GM21447 (cell line): ENCODE measurements at regions not wholly inside any gene's neighbourhood (a gene's known extent, or its start where the extent isn't known, plus 50 kb on each side); places are given as distances from the start of the nearest gene placed in this dataset.
"Not testable (repeated sequence)": the region's sequence is repeated elsewhere in the genome, so short reads cannot be mapped to it uniquely, and the experiment has no call there.

Experiments used
- ATAC-seq: cut with Tn5 transposase; IDR thresholded peaks from one replicate; pipeline ENCODE4 v1.9.1; 2021; ENCODE audit not compliant: unreplicated experiment

GRCh38 chr4:86413426-86413825 is 53.6 kb upstream of the MAPK10 start:
- ATAC-seq, result not testable (repeated sequence)

DNA sequence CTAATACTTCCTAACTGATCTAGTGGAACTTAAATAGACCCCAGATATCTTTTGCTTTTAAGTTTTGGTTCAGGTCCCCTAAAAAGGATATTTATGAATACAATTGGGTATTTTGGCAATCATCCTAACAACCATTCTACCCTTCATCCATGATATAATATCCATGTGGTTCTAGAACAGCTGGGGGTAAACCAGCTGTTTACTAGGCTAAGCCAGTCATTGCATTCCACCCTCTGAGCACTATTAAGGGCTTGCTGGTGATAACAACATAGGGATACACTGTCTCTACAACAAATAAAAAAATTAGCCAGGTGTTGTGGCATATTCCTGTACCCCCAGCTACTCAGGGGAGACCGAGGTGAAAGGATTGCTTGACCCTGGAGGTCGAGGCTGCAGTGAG is 54.8 kb upstream of the MAPK10 start:
- ATAC-seq, result no peak

DNA sequence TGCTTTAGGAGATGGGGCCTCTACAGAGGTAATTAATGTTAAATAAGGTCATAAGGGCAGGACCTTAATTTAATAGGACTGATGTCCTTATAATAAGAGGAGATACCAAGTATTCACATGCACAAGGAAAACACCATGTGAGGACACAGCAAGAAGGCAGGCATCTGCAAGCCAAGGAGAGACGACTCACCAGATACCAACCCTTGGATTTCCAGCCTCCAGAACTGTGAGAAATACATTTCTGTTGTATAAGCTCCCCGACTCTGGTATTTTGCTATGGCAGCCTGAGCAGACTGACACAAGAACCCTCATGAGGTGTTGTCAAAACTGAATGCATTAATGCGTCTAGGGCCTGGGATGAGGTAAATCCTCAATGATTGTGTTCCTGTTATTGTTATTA is 56.2 kb upstream of the MAPK10 start:
- no peak for ATAC-seq

DNA sequence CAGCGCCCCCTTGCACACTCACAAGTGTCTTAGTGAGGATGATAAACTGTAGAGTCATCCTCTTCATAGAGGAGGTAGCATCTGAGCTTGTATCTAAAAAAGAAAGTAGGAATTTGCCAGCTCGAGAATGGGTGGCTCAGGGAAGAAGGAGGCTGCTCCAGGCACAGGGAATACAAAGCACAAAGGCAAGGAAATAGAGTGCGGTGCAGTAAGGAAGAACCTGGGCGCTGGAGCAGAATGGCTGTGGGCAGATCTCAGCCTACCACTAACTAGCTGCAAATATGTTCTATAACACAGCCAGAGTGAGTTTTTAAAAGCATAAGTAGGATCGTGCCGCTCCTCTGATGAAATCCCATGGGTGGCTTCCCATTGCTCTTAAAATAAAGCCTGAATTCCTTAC is 61.6 kb upstream of the MAPK10 start:
- no peak for ATAC-seq

GRCh38 chr4:86431543-86432116 is 71.8 kb upstream of the MAPK10 start:
- ATAC-seq, result no peak

DNA sequence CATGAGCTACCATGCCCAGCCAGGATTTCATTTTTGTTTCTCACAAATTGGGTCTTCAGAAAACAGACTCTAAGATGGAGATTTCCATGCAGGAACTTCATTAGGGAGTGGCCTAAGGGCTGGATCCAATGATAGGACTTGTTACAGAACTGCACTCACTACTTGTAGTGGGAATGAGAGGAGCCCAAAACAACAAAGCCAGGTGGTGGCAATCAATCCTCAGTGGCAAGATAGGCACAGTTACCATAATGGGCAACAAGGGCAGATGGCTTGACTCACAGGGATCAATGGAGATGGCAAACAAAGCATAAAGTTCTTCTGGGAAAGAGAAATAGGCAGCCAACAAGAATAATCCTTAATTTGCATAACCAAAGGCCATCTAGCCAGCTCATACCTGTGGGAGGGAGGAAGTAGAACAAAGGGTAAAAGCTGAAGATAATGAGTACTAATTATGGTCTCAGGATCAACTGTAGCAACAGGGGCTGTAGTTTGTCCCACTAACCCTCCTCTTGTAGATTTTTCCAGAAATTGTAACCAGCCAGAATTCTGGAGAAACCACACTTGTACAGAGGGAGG is 72.8 kb upstream of the MAPK10 start:
- ATAC-seq, result no peak

DNA sequence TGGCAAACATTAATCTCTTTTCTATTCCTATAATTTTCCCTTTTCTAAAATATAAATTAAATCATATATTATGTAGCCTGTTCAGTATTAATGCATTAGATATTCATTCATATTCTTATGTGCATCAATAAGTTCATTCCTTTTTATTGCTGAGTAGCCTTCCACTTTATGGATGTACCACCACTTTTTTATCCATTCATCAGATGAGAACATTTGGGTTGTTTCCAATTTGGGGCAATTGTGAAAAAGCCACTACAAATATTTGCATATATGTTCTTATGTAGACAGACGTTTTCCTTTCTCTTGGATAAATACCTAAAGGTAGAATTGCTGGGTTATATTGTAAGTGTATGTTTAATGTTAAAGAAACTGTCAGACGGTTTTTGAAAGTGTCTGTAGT is 79.4 kb upstream of the MAPK10 start:
- no peak for ATAC-seq

GRCh38 chr4:86441175-86441936 is 81.5 kb upstream of the MAPK10 start:
- no peak for ATAC-seq

GRCh38 chr4:86442881-86443280 is 83.0 kb upstream of the MAPK10 start:
- no peak for ATAC-seq

- ATAC-seq, result no peak
These were observed 83.6 kb upstream of the MAPK10 start for GRCh38 chr4:86443495-86443894.

DNA sequence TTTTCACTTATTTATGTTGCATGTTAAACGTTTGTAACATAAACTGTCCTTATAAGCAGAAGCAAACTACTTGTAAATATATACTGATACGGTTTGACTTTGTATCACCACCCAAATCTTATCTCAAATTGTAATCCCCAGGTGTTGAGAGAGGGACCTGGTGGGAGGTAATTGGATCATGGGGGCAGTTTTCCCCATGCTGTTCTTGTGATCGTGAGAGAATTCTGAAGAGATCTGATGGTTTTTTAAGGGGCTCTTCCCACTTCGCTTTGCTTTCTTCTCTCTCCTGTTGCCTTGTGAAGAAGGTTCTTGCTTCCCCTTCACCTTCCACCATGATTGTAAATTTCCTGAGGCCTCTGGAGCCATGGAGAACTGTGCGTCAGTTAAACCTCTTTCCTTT is 87.1 kb upstream of the MAPK10 start:
- no peak for ATAC-seq

DNA sequence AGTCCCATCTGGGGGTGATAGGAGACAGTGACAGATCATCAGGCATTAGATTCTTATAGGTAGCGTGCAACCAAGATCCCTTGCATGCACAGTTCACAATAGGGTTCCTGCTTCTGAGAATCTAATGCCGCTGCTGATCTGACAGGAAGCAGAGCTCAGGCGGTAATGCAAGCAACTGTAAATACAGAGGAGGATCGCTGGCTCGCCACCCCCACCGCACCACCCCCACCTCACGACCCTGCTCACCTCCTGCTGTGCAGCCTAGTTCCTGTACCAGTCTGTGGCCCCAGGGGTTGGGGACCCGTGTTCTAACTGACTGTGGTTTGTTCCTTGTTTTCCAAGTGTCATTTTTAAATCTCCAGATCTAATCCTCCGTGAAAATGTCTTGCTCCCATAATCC is 89.0 kb upstream of the MAPK10 start:
- no peak for ATAC-seq

- ATAC-seq, result no peak
These were observed 90.1 kb upstream of the MAPK10 start for GRCh38 chr4:86449746-86450588.

DNA sequence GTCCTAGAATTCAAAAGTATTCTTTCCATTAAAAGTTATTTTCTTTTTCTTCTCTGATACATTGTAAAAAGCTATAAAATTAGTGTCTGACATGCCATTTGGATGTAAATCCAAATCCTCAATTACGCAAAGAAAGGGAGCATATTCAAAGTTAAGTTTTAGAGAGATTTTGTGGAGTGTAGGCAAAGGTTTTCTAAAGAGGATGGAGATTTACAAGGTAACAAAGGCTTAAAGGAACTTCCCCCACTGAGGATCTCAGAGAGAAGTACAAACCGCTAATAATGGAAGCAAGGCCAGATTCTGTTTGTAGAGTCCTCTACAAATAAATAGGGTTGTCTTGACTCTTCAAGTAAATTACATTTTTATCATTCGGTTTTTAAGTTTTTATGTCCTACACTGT is 91.0 kb upstream of the MAPK10 start:
- no peak for ATAC-seq

DNA sequence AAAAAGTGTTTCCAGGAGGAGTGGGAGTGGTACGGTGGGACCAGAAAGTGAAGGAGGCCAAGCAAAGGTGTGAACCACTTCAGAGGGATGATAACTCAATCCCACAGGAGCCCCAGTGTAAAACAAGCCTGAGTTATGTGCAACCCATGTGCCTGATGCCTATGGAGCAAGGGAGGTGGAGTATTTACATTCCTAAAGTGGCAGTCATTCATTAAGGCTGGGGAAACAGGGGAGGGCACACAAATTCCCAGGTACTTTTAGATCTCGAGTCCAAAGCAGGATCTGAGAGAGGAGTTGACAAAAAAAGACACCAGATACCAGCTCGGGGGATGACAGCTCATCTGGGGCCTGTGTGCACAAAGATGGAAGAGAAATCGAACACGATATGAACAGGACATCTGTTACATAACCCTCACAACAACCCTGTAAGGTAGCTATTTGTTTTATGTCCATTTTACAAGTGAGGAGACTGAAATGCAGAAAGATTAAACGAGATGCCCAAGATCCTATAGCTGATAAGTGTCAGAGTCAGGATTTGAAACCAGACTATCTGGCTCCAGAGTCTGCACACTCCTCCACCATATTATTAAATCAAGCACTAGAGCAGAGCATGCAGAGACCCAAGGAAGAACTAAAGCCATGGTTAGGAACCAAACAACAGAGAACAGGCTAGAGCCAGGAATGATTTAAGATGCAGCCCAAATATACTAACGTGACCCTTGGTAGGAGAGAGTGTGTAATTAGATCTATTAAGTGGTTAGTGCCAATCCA is 91.9 kb upstream of the MAPK10 start:
- ATAC-seq, result no peak

DNA sequence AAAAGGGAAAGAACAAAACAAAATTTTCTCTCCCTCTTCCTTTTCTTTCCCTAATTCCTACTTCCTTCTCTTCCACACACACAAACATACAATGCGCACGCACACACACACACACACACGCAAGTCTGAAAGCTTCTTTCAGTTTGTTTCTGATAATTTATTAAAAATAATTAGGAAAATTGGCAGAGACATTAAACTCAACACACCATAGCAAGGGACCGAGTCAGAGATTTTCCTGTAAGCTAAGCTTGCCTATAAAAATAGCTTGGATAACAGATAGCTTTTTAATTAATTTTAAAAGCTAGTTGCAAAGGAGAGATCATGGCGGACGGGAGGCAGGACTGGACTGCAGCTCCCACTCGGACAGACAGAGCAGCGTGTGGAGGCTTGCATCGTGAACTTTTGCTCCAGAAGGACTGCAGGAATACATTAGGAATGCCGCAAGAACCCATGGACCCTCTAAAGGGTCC is 92.6 kb upstream of the MAPK10 start:
- no peak for ATAC-seq

DNA sequence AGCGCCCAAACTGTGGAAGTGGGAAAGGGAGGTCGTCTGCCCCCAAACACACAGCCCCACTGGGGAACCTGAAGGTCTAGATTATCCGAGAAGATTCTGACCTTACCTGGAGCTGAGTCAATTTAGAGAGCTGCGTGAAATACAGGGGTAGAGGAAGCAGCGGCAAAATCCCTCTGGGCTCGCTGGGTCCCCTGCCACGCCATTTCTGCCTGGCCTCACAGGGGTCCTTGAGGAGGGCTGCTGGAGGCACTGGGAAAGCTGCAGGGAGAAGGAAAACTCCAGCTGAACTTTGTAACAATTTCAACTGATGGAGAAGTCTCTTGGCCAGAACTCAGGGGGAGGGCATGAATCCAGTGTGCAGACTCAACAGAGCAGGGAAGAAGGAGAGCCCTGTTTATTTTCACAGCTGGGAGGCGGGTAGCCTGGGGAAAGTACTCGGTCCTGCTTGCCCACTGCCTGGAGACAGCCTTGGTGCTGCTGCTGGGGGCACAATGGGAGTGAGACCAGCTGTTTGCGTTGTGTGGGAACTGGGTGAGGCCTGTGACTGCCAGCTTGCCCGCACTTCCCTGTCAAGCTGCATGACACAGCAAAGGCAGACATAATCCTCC is 93.2 kb upstream of the MAPK10 start:
- ATAC-seq, result no peak

GRCh38 chr4:86453611-86454072 is 93.8 kb upstream of the MAPK10 start:
- ATAC-seq, result not testable (repeated sequence)

- no peak for ATAC-seq
These were observed 102.0 kb upstream of the MAPK10 start for GRCh38 chr4:86461849-86462248.

GRCh38 chr4:86472377-86473019 is 112.6 kb upstream of the MAPK10 start:
- no peak for ATAC-seq
